Thyroid gland (tissue), 4 donors: ENCODE measurements at regions not wholly inside any gene's neighbourhood (a gene's known extent, or its start where the extent isn't known, plus 50 kb on each side); places are given as distances from the start of the nearest gene placed in this dataset.

Source experiments
- DNase-seq, 2 donors: peaks; one replicate each; pipeline ENCODE4 v3.0.0-alpha.2; 2019
- H3K27ac ChIP-seq, 3 donors: fragments of 200-600 bp; sonication (generic); 1 replicate in 2 of 3; 2 replicates in 1 of 3; pipeline ENCODE4 v1.5.1; 2016 to 2019; ENCODE audit warnings: mild to moderate bottlenecking in 1 of 3, moderate library complexity in 1 of 3
- H3K27me3 ChIP-seq: fragments of 200-600 bp; sonication (generic); one replicate; pipeline ENCODE4 v1.5.1; 2019
- H3K36me3 ChIP-seq, 2 donors: fragments of 200-600 bp; sonication (generic); one replicate each; pipeline ENCODE4 v1.5.1; 2016 to 2019
- H3K4me1 ChIP-seq, 2 donors: fragments of 200-600 bp; sonication (generic); one replicate each; pipeline ENCODE4 v1.5.1; 2017 to 2019
- H3K4me3 ChIP-seq, 3 donors: fragments of 200-600 bp; sonication (generic); replicated peaks in 1 of 3; 1 replicate in 2 of 3; 2 replicates in 1 of 3; pipeline ENCODE4 v1.5.1; 2016; ENCODE audit warnings: mild to moderate bottlenecking in 1 of 3
- H3K9me3 ChIP-seq: fragments of 200-600 bp; sonication (generic); one replicate; pipeline ENCODE4 v1.5.1; 2017
- POLR2A ChIP-seq, 2 donors: fragments of 450-650 bp; IDR thresholded peaks; one replicate each; pipeline ENCODE4 v1.6.1; 2017; ENCODE audit warnings: antibody characterized with exemption in 2 of 2, mild to moderate bottlenecking in 2 of 2, moderate library complexity in 1 of 2
- WGBS, 2 donors: methylation state at CpG; one replicate each; pipeline ENCODE4 v1.1.5; 2017; 5-methylcytosine and 5-hydroxymethylcytosine counted together
- intact Hi-C: fragments of 100-400 bp; cut with DNase I; formaldehyde crosslinking; loops from one replicate; pipeline ENCODE4 v1.15.1; 2023
- TF ChIP-seq, protein P1 (sequence below), 6 experiments: fragments of 200-600 bp in 3 of 6; fragments of 450-650 bp in 3 of 6; sonication (generic) in 3 of 6; IDR thresholded peaks; one replicate each; pipeline ENCODE4 v1.5.1; 2016 to 2019; ENCODE audit warnings: antibody characterized with exemption in 6 of 6, mild to moderate bottlenecking in 2 of 6, inconsistent platforms in 1 of 6, moderate library complexity in 1 of 6

DNA sequence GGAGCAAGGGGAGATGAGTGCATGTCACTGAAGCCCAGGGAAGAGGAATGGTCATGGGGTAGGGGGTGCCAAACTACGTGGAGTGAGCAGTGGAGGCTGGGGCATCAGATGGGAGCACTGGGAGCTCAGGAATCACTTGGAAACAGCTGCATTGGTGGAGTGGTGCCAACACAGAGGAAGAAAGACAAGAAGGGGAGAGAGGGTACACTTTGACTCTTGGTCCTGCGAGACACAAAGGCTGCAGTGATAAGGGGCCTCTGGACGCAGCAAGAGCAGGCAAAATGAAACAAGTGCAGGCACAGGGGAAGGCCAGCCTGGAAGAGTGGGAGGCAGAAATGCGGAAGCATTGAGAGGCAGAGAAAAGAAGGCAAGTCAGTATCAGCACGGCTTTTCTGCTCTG, 134.7 kb upstream of the SMIM21 start:
- Histone ChIP-seq H3K27me3 (no peaks in the 10 kb centered on the region), H3K9me3 (no peaks in the 10 kb centered on the region), H3K4me3 (no peak overlapping the region), H3K27ac (no peak overlapping the region), H3K36me3 (no peaks in the 10 kb centered on the region), H3K4me1 (no peaks in the 10 kb centered on the region)
- 78 to 90% methylated on average over 5 of the region's 5 CpGs for WGBS, 2 donors
- no peak for DNase-seq
- intact Hi-C loops, result no loop called here
- TF ChIP-seq, protein P1, sequence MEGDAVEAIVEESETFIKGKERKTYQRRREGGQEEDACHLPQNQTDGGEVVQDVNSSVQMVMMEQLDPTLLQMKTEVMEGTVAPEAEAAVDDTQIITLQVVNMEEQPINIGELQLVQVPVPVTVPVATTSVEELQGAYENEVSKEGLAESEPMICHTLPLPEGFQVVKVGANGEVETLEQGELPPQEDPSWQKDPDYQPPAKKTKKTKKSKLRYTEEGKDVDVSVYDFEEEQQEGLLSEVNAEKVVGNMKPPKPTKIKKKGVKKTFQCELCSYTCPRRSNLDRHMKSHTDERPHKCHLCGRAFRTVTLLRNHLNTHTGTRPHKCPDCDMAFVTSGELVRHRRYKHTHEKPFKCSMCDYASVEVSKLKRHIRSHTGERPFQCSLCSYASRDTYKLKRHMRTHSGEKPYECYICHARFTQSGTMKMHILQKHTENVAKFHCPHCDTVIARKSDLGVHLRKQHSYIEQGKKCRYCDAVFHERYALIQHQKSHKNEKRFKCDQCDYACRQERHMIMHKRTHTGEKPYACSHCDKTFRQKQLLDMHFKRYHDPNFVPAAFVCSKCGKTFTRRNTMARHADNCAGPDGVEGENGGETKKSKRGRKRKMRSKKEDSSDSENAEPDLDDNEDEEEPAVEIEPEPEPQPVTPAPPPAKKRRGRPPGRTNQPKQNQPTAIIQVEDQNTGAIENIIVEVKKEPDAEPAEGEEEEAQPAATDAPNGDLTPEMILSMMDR (IDR thresholded peaks at IDR 0.05), result no peak
- no peak for TF ChIP-seq POLR2A (IDR thresholded peaks at IDR 0.05)

DNA sequence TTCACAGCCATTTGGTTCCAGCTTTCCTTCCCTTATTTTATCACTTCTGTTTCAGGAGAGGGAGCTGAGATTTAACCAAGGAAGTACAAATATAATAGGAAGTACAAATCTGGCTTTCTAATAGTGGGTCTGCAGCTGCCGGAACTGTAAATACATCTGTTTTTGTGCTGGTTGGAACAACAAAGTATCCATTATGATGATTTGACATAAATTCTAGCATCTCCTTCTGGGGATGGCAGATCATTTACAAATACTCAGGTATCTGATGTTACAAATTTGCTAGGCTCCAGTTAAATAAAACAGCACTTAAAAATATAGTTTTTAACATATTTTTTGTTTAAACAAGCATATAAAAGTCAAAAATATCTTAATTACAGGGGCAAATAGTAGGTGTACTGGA, 131.3 kb upstream of the SMIM21 start:
- Histone ChIP-seq H3K36me3 (no peaks in the 10 kb centered on the region), H3K4me3 (no peak overlapping the region), H3K9me3 (no peaks in the 10 kb centered on the region), H3K27ac (no peak overlapping the region), H3K4me1 (peaks cover 0 to 7% of the 10 kb centered on the region in 2 donors), H3K27me3 (no peaks in the 10 kb centered on the region)
- TF ChIP-seq, protein P1 (IDR thresholded peaks at IDR 0.05), result no peak
- no peak for TF ChIP-seq POLR2A (IDR thresholded peaks at IDR 0.05)
- intact Hi-C loops, result no loop called here
- no peak for DNase-seq
- WGBS, 2 donors, result 85 to 89% methylated on average over 1 of the region's 1 CpG

DNA sequence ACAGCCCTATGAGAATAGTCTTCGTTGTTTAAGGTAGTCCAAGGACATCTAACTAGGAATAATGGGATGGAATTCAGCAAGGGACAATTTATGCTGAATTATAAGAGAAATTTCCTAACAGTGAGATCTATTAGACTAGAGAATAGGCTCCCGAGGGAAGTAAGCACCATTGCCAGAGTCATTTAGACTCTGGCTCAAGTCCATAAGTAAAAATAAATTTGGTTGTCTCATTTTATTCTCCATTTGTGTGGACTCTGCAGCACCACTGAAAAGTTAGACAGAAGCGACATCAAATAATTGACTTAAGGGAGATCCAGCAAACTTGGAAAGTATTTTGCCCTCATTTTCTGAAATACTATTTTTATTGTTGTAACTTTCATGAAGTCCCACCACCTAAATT, 129.3 kb upstream of the SMIM21 start:
- Histone ChIP-seq H3K36me3 (no peaks in the 10 kb centered on the region), H3K27me3 (no peaks in the 10 kb centered on the region), H3K4me1 (peaks cover 0 to 7% of the 10 kb centered on the region in 2 donors), H3K9me3 (no peaks in the 10 kb centered on the region), H3K4me3 (no peak overlapping the region), H3K27ac (no peak overlapping the region)
- WGBS, 2 donors, result 71 to 76% methylated on average over 3 of the region's 3 CpGs
- no peak for DNase-seq
- intact Hi-C loops, result no loop called here
- TF ChIP-seq, protein P1 (IDR thresholded peaks at IDR 0.05), result no peak
- TF ChIP-seq POLR2A (IDR thresholded peaks at IDR 0.05), result no peak

DNA sequence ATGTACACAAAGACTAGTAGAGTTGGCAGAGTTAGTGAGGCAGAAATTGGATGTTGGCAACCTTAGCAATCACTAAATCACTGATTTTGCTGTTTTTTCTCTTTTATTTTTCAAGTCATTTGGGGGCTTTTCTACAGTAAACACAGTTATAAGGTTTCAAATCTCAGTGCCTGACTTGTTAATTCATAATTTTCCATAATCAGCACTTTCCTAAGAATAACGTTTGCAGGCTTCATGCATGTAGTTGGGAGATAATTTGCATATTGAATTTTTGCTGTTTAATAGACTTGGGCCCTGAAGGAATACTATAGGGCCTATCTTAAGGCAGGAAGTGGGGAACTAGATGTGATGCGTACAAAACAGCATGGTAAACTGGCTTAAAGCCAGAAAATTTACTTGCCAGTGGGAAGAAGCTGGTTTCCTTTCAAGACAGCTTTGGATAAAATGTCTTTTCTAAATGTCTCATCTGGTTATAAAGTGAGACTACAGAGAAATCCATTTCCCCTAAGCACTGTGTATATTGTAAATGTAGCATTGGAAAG, 127.2 kb upstream of the SMIM21 start:
- Histone ChIP-seq H3K4me1 (peaks cover 0 to 7% of the 10 kb centered on the region in 2 donors), H3K36me3 (no peaks in the 10 kb centered on the region), H3K27ac (no peak overlapping the region), H3K9me3 (no peaks in the 10 kb centered on the region), H3K27me3 (no peaks in the 10 kb centered on the region), H3K4me3 (no peak overlapping the region)
- WGBS, 2 donors, result 60 to 70% methylated on average over 2 of the region's 2 CpGs
- intact Hi-C loops, result no loop called here
- TF ChIP-seq POLR2A (IDR thresholded peaks at IDR 0.05), result no peak
- TF ChIP-seq, protein P1 (IDR thresholded peaks at IDR 0.05), result no peak
- no peak for DNase-seq

DNA sequence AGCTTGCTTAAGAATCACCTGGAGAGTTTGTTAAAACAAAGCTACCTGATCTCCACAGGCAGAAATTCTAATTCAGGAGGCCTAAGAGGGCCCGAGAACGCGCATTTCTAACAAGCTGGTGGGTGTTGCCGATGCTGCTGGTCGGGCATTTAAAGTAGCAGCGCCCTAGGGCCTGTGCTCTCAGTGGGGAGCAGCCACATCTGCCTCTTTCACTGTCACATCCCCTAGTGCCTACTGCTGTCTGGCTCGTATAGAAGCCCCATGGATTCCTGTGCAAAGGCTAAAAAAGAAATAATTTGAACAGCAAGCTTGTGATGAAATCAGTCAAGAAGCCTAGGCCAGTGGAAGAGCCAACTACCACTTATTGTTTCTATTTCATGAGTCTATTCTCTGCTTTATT, 126.7 kb upstream of the SMIM21 start:
- no peak for DNase-seq
- Histone ChIP-seq H3K4me1 (peaks cover 0 to 7% of the 10 kb centered on the region in 2 donors), H3K36me3 (no peaks in the 10 kb centered on the region), H3K27me3 (no peaks in the 10 kb centered on the region), H3K9me3 (no peaks in the 10 kb centered on the region), H3K4me3 (no peak overlapping the region), H3K27ac (no peak overlapping the region)
- intact Hi-C loops, result no loop called here
- WGBS, 2 donors, result 53 to 60% methylated on average over 7 of the region's 7 CpGs
- no peak for TF ChIP-seq POLR2A (IDR thresholded peaks at IDR 0.05)
- TF ChIP-seq, protein P1 (IDR thresholded peaks at IDR 0.05), result no peak
